HEK293T (cell line): ENCODE measurements at regions not wholly inside any gene's neighbourhood (a gene's known extent, or its start where the extent isn't known, plus 50 kb on each side); places are given as distances from the start of the nearest gene placed in this dataset.
"Not testable (repeated sequence)": the region's sequence is repeated elsewhere in the genome, so short reads cannot be mapped to it uniquely, and the experiment has no call there.

Experiments
- CTCF ChIA-PET: fragments of 350-600 bp; formaldehyde crosslinking; extraction: SDS; loops from one replicate; lab custom pipeline; 2021; ENCODE audit warnings: antibody characterized with exemption, inconsistent platforms; lab: Yijun Ruan, JAX
- POLR2A ChIA-PET: fragments of 350-600 bp; formaldehyde crosslinking; extraction: SDS; loops from one replicate; lab custom pipeline; 2020; ENCODE audit warnings: antibody characterized with exemption, inconsistent platforms; lab: Yijun Ruan, JAX
- DNase-seq: peaks from one replicate; pipeline ENCODE4 v3.0.0; 2012; ENCODE audit warnings: mixed read lengths; ENCODE audit errors: extremely low spot score
- ARNT ChIP-seq: fragments of 450-650 bp; IDR thresholded peaks from 2 replicates; pipeline ENCODE4 v1.6.1; 2017; ENCODE audit warnings: mild to moderate bottlenecking
- BHLHE40 ChIP-seq: fragments of 450-650 bp; IDR thresholded peaks from 2 replicates; pipeline ENCODE4 v1.6.1; 2016; ENCODE audit warnings: mild to moderate bottlenecking, moderate library complexity, borderline replicate concordance
- CTBP1 ChIP-seq: fragments of 450-650 bp; IDR thresholded peaks from 2 replicates; pipeline ENCODE4 v1.6.1; 2016; ENCODE audit warnings: borderline replicate concordance
- ELF4 ChIP-seq: fragments of 450-650 bp; IDR thresholded peaks from 2 replicates; pipeline ENCODE4 v1.6.1; 2017; ENCODE audit warnings: antibody characterized with exemption
- FOXA1 ChIP-seq: fragments of 450-650 bp; IDR thresholded peaks from 2 replicates; pipeline ENCODE4 v1.6.1; 2016; ENCODE audit warnings: mild to moderate bottlenecking
- FOXK2 ChIP-seq: fragments of 450-650 bp; IDR thresholded peaks from 2 replicates; pipeline ENCODE4 v1.6.1; 2016; ENCODE audit warnings: mild to moderate bottlenecking
- FOXM1 ChIP-seq: fragments of 450-650 bp; IDR thresholded peaks from 2 replicates; pipeline ENCODE4 v1.6.1; 2017; ENCODE audit warnings: mild to moderate bottlenecking, borderline replicate concordance
- HDGF ChIP-seq: fragments of 450-650 bp; IDR thresholded peaks from 2 replicates; pipeline ENCODE4 v1.6.1; 2017; ENCODE audit warnings: antibody characterized with exemption, borderline replicate concordance
- L3MBTL2 ChIP-seq: fragments of 450-650 bp; conservative IDR thresholded peaks from 2 replicates; pipeline ENCODE4 v1.6.1; 2016; ENCODE audit warnings: mild to moderate bottlenecking
- LEF1 ChIP-seq: fragments of 450-650 bp; IDR thresholded peaks from 2 replicates; pipeline ENCODE4 v1.6.1; 2017; ENCODE audit warnings: mild to moderate bottlenecking, borderline replicate concordance
- NFRKB ChIP-seq: fragments of 450-650 bp; IDR thresholded peaks from 2 replicates; pipeline ENCODE4 v1.6.1; 2016; ENCODE audit warnings: mild to moderate bottlenecking, moderate library complexity
- PKNOX1 ChIP-seq: fragments of 450-650 bp; IDR thresholded peaks from 2 replicates; pipeline ENCODE4 v1.6.1; 2016
- SP1 ChIP-seq: fragments of 450-650 bp; IDR thresholded peaks from 2 replicates; pipeline ENCODE4 v1.6.1; 2017
- SUZ12 ChIP-seq: fragments of 450-650 bp; IDR thresholded peaks from 2 replicates; pipeline ENCODE4 v1.6.1; 2016; ENCODE audit warnings: mild to moderate bottlenecking
- TARDBP ChIP-seq: fragments of 450-650 bp; IDR thresholded peaks from 2 replicates; pipeline ENCODE4 v1.6.1; 2016
- ZNF384 ChIP-seq: fragments of 450-650 bp; IDR thresholded peaks from 2 replicates; pipeline ENCODE4 v1.6.1; 2016

GRCh38 chr9:29422438-29422837, 1849.2 kb upstream of the C9orf72 start:
- ChIA-PET CTCF (no interaction called here), POLR2A (no interaction called here)
- no peak for DNase-seq
- TF ChIP-seq CTBP1 = no peak

GRCh38 chr9:29432191-29432590, 1858.9 kb upstream of the C9orf72 start:
- no peak for TF ChIP-seq SP1
- TF ChIP-seq FOXK2 = no peak
- no peak for TF ChIP-seq FOXA1
- TF ChIP-seq BHLHE40 = no peak
- TF ChIP-seq FOXM1 = no peak
- ChIA-PET CTCF (interaction anchor here (0.6 kb wide), 1 partner anchor 286 kb away, joined by 3 read pairs; no protein-coding TSS in a partner anchor), POLR2A (no interaction called here)
- DNase-seq = no peak

DNA sequence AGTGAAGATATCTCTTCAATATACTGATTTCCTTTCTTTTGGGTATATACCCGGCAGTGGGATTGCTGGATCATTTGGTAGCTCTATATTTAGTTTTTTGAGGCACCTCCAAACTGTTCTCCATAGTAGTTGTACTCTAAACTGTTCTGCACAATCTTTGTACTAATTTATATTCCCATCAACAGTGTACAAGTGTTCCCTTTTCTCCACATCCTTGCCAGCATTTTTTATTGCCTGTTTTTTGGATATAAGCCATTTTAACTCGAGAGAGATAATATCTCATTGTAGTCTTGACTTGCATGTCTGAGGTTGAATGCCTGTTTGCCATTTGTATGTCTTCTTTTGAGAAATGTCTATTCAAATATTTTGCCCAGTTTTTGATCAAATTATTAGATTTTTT, 1859.4 kb upstream of the C9orf72 start:
- POLR2A ChIA-PET, DNase-seq: not testable (repeated sequence)
- CTCF ChIA-PET = interaction anchor here (0.6 kb wide), 1 partner anchor 286 kb away, joined by 3 read pairs; no protein-coding TSS in a partner anchor

- CTCF ChIA-PET = no interaction called here
- no peak for TF ChIP-seq NFRKB
- no peak for TF ChIP-seq CTBP1
- no peak for TF ChIP-seq ARNT
- no peak for TF ChIP-seq LEF1
- no peak for TF ChIP-seq FOXK2
- TF ChIP-seq SP1 = no peak
- no peak for TF ChIP-seq FOXA1
- no peak for TF ChIP-seq BHLHE40
- no peak for TF ChIP-seq ZNF384
- POLR2A ChIA-PET = no interaction called here
Measured at GRCh38 chr9:29435368-29435767, 1862.1 kb upstream of the C9orf72 start.

GRCh38 chr9:29437526-29437925, 1864.2 kb upstream of the C9orf72 start:
- POLR2A ChIA-PET = no interaction called here
- no peak for TF ChIP-seq BHLHE40
- TF ChIP-seq NFRKB = no peak
- DNase-seq = no peak
- CTCF ChIA-PET = interaction anchor here (0.5 kb wide), 1 partner anchor 362 kb away, joined by 3 read pairs; no protein-coding TSS in a partner anchor

More at GRCh38 chr9:29435368-29435767, 1862.1 kb upstream of the C9orf72 start:
- DNase-seq = no peak

DNA sequence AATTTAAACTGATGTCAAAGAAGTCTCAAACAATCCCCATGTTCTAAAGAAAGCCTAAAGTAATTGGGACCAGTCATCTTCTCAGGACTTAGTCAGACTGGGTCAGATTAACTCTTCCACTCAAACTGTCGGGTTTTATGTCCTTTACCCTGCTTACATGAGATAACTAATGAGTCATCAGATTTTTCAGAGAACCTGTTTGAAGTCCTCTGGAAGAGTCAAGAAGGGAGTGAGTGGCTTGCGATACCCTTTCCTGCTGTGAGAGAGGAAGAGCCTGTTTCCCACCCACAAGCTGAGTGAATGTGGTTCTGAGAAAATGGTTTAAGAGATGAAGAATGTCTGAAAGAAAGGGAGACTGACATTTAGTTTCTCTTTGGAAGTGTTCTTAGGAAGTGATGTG, 1866.7 kb upstream of the C9orf72 start:
- TF ChIP-seq BHLHE40 (no peak), ARNT (no peak), FOXA1 (no peak), HDGF (no peak), ZNF384 (no peak), SUZ12 (no peak), L3MBTL2 (no peak)
- CTCF ChIA-PET = no interaction called here
- no peak for DNase-seq
- POLR2A ChIA-PET = no interaction called here

GRCh38 chr9:29440449-29440848, 1867.2 kb upstream of the C9orf72 start:
- POLR2A ChIA-PET = no interaction called here

DNA sequence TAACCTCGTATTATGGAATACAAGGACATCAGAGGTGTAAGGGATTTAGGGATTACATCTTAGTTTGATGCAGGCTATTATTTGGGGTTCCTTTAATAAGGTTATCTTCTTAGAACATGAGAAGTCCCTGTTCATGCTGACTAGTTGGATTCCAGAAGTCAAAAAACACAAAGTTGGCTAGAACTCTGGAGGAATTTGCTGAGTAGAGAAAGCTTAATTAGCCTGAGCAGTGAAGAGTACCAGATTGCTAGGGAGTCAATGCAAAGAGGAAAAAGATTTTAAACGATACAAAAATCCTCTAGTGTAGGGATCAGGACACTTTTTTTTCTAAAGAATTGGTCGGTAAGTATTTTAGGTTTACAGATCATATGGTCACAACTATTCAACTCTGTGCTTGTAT, 1872.5 kb upstream of the C9orf72 start:
- no peak for DNase-seq
- POLR2A ChIA-PET = no interaction called here
- TF ChIP-seq TARDBP (no peak), FOXK2 (no peak), NFRKB (no peak), FOXM1 (no peak), L3MBTL2 (no peak), ELF4 (no peak), ZNF384 (no peak), PKNOX1 (no peak), LEF1 (no peak), HDGF (no peak), ARNT (no peak), CTBP1 (no peak)
- CTCF ChIA-PET = no interaction called here

More at GRCh38 chr9:29440449-29440848, 1867.2 kb upstream of the C9orf72 start:
- TF ChIP-seq SUZ12 (no peak), FOXA1 (no peak), NFRKB (no peak), ARNT (no peak), LEF1 (no peak), HDGF (no peak)
- DNase-seq = no peak
- CTCF ChIA-PET = no interaction called here

DNA sequence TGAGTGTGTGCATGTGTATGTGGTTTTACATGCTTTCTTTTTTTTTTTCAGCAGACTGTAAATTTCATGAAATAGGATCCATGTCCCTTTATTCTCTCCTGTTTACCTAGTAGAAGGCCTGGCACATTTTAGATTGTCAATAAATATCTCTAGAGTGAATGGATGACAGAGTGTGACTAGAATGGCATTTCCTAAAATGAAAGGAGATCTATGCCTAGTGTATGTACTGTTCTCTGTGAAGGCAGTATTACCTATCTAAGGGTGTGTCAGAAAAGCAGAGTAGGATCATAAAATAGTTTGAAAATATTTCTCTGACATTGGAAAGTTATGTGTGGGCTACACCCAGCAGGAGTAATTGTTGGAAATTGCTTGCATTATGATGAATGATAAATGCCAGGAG, 1876.0 kb upstream of the C9orf72 start:
- no peak for TF ChIP-seq CTBP1
- TF ChIP-seq ELF4 = no peak
- TF ChIP-seq ZNF384 = no peak
- no peak for TF ChIP-seq PKNOX1
- no peak for TF ChIP-seq FOXM1
- TF ChIP-seq FOXK2 = no peak
- no peak for TF ChIP-seq HDGF
- no peak for TF ChIP-seq NFRKB
- TF ChIP-seq FOXA1 = no peak
- no peak for TF ChIP-seq TARDBP
- TF ChIP-seq SUZ12 = no peak
- TF ChIP-seq ARNT = no peak
- TF ChIP-seq L3MBTL2 = no peak
- TF ChIP-seq LEF1 = no peak
- TF ChIP-seq SP1 = no peak
- TF ChIP-seq BHLHE40 = no peak
- CTCF ChIA-PET = no interaction called here
- POLR2A ChIA-PET = no interaction called here
- no peak for DNase-seq

DNA sequence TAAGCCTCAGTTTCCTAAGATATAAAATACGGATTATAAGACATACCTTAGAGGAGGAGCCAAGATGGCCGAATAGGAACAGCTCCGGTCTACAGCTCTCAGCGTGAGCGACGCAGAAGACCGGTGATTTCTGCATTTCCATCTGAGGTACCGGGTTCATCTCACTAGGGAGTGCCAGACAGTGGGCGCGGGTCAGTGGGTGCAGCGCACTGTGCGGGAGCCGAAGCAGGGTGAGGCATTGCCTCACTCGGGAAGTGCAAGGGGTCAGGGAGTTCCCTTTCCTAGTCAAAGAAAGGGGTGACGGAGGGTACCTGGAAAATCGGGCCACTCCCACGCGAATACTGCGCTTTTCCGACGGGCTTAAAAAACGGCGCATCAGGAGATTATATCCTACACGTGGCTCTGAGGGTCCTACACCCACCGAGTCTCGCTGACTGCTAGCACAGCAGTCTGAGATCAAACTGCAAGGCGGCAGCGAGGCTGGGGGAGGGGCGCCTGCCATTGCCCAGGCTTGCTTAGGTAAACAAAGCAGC, 1877.1 kb upstream of the C9orf72 start:
- POLR2A ChIA-PET, CTCF ChIA-PET: not testable (repeated sequence)

More for the DNA sequence above, 1877.1 kb upstream of the C9orf72 start:
- DNase-seq = not testable (repeated sequence)
